ENCODE measurements at regions not wholly inside any gene's neighbourhood (a gene's known extent, or its start where the extent isn't known, plus 50 kb on each side); places are given as distances from the start of the nearest gene placed in this dataset.
"Not testable (repeated sequence)": the region's sequence is repeated elsewhere in the genome, so short reads cannot be mapped to it uniquely, and the experiment has no call there.

DNA sequence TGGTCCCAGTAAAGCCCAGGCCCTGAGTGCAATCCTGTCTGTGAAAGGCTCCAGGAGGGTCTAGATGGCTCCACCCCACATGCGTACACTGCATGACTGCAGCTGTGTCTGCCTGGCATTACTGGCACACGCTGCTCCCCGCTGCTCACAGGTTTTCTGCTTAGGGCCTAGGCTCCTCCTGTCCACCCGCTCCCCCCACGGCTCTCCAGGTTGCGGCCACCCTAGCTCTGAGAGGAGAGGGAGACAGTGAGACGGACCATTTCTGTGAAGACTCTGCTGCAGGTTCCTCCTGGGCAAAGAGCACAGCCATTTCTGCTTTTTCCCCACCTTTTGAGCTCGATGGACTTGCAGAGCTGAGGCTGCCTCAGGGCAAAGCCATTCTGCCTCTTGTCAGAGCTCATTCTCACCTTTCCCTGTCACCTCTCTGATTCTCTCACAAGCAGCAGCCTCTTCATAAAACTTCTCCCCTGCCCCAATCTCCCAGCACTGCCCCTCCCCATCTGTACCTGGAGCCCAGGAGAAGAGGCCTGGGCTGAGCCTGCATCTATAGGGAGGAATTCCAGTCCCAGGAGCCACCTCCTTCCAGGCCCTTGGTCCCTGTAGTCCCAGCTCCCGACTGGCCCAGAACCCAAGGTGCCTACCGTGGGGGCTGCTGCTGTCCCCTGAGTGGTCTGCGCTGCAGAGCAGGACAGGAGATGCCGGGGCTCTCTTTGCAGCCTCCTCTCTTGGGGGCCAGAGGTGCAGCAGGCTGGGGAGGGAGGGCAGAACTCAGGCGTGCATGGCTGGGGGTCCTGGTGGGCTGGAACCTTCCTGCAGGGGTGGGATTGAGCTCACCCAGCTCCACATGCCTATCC lies 433.7 kb upstream of the B3GAT1 start:
- DNase-seq (ENCODE audit: low read depth in 2 of 2), result no peak

DNA sequence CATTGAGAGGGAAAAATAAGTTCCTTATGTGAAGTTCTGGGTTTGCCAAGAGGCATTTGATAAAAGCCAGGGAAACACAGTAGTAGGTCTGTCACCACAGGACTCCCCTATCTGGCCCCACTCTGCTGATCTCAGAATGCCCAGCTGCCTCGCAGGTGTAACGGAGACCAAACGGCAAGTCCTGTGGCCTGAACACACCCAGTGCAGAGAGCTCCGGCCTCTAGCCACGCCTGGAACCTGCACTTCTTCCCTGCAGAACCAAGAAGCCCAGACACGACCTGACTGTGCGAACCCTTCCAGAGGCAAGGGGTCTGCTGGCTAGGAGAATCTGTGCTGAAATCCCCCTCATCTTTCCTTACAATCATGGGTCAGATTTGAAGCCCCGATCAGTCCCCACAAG lies 432.8 kb upstream of the B3GAT1 start:
- DNase-seq (ENCODE audit: low read depth in 2 of 2), result no peak

DNA sequence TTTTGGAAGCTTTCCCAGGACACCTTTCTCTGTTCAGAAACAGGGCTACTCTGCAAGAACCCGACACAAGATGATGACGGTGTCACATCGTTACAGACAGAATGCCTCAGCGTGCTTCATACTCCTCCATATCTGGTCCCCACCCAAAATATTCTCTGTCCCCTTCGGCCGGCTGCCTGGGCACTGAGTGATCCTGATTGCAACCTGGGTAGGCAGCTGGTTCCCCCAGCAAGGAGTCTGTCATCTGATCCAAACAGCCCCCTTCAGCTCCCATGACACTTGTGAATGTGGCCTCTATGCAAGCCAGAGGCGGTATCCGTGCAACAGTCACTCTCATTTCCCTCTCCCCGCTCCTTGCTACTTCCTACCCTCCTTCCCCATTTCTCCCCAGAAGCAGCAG lies 431.7 kb upstream of the B3GAT1 start:
- no peak for DNase-seq (ENCODE audit: low read depth in 2 of 2)

DNA sequence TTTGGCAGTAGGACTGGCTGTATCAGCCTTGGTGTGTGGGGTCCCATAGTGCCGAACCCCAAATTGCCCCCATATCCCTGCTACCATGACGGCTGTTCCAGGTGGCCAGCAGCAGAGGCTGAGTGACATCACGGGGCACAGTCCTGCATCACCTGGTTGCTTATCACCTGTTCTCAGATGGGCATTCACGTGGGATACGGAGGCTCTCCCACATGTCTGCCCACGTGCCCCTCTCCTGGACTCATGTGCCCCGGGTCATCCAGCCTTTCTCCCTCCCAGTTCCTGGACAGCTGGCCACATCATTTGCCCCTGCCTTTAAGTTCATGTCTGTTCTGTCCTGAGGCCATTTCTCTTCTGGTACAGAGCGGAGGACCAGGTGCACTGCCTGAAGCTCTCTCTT lies 431.0 kb upstream of the B3GAT1 start:
- DNase-seq (ENCODE audit: low read depth in 2 of 2), result no peak

DNA sequence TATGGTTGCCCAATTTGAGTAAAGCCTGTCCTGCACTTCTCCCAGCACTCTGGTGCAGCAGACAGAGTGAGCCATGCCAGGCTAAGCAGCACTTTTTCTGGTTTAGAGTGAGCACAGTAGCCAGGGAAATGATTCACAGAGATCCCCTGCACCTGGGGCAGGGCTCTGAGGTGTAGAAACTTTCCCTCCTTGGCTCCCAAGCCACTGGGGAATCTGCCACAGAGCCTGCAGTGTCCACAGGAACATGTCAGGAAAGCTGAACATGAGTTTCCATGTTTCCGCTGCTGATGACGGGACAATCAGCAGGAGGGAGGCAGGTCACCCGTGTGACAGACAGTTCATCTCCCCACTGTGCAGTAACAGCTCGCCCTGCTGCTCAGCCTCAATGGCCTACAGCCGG lies 429.9 kb upstream of the B3GAT1 start:
- DNase-seq (ENCODE audit: low read depth in 2 of 2), result no peak

DNA sequence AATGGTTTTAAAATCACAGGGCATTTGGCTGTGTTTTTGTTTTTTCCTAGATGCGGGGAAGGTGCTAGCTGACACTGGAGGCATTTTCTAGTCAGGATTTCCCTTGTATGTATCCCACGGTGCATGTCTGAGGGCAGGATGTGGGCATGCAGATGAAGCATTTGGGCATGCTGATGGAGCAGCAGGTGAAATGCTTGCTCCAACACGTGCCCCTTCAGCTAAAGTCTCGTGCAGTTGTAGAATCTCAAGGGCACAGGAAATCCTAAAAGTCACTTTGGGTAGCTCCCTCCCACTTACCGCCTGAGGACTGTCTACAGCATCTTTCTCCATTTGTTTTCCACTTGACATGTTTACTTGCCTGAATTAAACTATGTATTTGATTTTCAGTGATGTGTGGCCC lies 429.4 kb upstream of the B3GAT1 start:
- DNase-seq (ENCODE audit: low read depth in 2 of 2), result no peak

DNA sequence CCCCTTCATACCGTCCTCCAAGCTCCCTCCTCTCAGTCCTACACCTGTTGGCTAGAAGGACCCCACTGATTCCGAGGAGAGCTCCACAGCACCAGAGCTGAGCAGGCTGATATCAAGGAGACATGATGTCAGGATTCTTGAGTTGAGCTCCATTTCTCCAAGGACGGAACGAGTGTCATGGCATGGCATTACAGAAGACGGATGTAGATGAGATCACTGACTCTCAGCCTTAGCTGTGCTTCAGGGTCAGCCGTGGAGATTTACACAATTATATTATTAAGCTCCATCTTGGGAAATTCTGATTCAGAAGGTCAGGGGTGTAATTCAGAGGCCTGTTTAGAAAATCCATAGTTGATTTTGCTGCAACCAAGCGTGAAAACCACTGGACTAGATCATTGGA lies 428.9 kb upstream of the B3GAT1 start:
- DNase-seq (ENCODE audit: low read depth in 2 of 2), result no peak

DNA sequence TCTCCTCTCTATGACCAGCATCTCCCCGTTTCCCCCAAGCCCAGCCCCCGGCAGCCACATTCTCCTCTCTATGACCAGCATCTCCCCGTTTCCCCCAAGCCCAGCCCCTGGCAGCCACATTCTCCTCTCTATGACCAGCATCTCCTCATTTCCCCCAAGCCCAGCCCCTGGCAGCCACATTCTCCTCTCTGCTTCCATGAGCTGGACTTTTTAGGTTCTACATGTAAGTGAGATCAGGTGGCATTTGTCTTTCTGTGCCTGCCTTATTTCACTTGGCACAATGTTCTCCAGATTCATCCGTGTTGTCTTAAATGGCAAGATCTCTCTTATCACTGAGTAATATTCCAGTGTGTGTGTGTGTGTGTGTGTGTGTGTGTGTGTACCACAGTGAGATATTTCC lies 428.1 kb upstream of the B3GAT1 start:
- not testable (repeated sequence) for DNase-seq (ENCODE audit: low read depth in 2 of 2)

DNA sequence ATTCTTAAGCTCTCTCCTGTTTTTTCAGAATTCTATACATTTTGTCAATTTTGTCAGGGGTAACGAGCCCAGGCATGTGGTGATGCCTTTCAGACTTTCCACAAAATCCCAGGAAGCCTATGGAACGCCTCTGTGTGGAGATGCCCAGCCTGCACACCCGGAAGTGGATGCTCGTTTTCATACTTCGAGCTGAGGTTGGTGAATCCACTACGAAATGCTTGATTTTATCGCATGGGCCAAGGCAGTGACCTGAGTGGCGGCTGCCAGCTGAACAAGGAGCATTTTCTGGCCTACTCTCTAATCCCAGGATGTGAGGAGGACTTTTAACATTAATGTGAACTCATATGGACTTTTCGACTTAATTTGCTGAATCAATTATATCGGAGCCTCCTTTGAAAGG lies 426.7 kb upstream of the B3GAT1 start:
- no peak for DNase-seq (ENCODE audit: low read depth in 2 of 2)

DNA sequence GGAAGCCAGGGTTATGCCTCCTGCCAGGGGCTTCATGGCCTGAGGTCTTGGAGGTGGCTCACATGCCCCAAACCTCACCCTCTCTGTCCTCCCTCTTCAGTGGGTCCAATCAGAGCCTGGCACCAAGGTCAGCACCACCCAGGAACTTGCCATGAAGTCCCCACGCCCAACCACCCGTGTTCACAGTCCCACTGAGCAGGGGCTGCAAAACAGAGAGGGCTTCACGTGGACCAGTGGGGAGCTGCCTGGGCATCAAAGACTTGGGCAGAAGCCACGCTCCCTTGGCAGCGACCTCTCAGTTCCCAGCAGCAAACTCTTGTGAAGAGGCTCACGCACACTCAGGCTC lies 425.8 kb upstream of the B3GAT1 start:
- DNase-seq (ENCODE audit: low read depth in 2 of 2), result no peak

DNA sequence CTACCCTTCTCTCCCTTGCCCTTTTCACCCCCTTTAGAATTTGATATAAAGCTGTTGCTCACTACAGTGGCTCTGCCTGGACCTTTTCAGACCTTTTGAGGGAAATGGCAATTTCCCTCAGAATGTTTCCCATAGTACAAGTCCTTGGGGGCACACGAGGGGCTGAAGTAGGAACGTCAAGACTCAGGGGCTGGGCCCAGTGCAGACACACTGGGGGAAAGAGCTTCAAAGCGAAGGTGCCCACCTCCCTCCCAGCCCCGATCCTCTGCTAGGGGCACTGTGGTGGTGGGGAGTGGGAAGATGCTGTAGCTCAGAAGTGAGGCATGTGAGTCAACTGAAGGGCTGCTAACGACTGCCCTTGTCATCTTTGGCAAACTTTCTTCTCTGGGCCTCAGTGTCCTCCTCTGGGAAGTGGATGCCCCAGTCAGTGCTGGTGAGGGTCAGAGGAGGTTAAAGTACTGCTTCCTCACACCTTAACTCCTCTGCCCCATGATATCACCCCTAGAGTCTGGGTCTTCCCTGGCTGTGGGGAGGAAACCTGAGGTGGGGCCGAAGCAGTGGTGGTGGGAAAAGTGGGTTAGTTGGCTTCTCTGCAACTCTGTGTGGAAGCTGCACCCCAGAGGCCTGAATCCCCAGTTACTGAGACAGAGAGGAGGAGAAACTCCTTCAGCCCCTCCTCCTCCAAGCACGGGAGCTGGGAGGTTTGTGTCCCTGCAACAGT lies 425.3 kb upstream of the B3GAT1 start:
- no peak for DNase-seq (ENCODE audit: low read depth in 2 of 2)

DNA sequence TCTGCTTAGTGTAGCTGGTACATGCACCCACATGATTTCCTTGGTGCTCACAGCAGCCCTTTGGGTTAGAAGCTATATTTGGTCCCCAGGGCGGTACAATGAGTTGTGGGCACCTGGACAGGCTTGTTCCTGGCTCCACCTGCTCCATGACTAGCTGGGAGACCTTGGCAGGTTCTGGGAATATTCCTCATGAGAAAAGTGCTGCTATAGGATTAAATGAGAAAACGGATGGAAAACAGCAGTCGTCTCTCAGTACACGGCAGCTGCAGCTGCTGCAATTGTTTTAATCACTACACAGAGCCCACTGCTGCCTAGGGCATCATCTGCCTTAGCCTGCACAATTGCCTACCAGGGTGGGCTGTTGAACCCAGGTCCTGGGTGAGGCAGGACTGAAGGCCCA lies 424.5 kb upstream of the B3GAT1 start:
- no peak for DNase-seq (ENCODE audit: low read depth in 2 of 2)

DNA sequence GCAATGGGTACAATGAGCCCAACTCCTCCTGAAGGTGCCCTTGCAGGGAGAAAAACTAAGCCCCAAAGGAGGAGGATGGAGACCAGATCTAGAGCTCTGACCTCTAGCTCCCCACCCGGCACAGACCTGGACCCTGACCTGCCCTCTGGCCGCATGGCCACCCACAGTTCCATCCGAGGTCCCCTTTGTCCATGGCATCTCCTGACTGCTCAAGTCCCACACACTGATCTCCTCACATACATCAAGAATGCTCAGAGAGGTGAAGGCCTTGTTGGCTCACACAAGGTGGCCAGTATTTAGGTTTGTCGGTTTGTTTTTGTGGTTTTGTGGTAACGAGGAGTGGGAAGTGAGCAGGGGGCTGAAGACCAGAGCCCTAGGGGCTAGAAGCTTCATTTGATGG lies 423.5 kb upstream of the B3GAT1 start:
- no peak for DNase-seq (ENCODE audit: low read depth in 2 of 2)

DNA sequence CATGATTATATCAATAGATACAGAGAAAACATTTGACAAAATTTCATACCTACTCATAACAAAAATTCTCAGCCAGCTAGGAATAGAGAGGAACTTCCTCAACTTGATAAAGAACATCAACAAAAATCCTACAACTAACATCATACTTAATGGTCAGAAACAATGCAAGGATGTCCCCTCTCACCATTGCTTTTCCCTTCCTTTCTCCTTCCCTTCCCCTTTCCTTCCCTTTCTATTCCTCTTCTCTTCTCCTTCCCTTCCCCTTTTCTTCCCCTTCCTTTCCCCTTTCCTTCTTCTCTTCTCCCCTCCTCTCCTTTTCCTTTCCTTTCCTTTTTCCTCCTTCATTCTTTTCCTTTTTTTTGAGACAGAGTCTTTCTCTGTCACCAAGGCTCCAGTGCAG lies 418.3 kb upstream of the B3GAT1 start:
- no peak for DNase-seq (ENCODE audit: low read depth in 2 of 2)

DNA sequence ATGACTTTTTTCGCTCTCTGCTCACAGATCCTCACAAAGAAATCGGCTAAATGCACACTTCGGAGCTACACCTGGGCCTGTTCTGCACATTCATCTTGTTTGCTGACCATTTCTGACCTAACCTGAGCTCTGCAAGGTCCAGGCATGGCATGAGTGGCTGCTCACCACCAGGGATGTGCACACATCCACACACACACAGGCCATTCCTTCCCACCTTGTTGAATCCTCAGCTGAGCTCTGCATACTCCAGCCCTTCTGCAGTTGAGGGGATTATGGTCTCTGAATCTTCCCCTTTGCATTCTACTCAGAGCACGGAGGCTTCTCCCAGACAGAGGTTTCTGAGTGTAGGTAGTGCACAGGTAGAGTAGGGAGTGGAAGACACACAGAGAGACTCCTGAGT lies 411.9 kb upstream of the B3GAT1 start:
- no peak for DNase-seq (ENCODE audit: low read depth in 2 of 2)

DNA sequence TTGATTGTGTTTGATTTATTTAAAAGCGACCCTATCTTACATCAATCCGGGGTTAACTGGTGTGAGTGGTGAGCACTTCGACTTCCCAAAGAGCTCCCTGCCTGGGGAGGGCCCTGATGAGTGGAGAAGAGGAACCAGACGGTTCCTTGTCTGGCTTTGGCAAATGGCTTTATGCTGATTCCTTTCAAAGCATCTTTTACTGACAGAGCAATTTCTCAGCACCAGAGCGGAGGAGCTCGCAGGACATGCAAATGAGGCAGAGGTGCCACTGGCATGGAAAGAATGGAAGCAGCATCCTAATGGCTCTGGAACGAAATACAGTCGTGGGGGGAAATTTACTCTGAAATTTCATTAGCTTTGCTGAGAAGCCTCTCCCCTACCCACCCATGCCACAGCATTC lies 410.9 kb upstream of the B3GAT1 start:
- DNase-seq (ENCODE audit: low read depth in 2 of 2), result no peak

DNA sequence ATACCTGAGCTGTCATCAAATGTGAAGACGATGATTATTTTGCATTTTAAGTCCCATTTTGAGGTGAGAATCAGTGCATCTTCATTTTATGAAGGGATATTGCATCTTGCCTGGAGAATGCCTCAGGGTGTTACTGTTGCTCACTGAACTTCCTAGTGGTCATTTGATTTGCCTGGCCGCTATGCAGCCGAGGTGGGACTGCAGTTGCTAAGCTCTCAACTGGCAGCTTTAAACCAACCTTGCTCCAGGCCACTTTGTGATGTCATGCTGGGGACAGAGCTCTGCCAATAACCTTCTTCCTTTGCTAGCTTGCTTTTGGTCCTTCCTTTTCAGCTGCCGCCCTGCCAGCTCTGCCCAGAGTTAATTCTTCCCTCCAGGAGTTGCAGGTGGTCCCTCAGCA lies 409.4 kb upstream of the B3GAT1 start:
- no peak for DNase-seq (ENCODE audit: low read depth in 2 of 2)

DNA sequence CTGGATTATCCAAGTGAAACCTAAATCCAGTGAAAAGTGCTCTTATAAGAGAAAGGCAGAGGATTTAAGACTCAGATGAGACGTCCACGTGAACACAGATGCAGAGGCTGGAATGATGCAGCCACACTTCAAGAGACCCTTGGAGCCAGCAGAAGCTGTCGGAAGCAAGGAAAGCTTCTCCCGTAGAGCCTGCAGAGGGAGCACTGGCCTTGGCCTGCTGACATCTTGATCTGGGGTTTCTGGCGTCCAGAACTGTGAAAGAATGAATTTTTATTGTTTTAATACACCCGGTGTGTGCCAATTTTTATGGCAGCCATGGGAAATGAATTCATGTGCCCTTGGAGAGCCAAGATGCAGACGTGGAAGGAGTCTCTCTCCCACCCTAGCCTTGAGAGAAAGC lies 407.0 kb upstream of the B3GAT1 start:
- DNase-seq (ENCODE audit: low read depth in 2 of 2), result no peak

DNA sequence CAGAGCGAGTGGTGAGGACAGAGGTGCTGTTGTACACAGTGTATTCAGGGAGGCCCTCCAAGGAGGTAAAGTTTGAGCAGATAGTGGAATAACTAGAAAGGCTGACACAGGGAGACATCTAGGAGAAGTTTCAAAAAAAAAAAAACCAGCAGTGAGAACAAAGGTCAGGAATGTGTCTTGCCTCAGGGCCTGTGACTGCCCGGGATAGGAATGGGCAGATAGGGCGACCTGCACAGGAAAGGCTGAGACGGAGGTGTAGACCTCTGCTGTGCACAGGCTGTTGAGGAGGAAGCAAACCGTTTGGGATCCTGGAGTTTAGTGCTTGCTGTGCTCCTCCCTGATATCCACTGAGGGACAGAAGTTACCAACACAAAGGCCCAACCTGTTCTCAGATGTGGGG lies 406.5 kb upstream of the B3GAT1 start:
- no peak for DNase-seq (ENCODE audit: low read depth in 2 of 2)

DNA sequence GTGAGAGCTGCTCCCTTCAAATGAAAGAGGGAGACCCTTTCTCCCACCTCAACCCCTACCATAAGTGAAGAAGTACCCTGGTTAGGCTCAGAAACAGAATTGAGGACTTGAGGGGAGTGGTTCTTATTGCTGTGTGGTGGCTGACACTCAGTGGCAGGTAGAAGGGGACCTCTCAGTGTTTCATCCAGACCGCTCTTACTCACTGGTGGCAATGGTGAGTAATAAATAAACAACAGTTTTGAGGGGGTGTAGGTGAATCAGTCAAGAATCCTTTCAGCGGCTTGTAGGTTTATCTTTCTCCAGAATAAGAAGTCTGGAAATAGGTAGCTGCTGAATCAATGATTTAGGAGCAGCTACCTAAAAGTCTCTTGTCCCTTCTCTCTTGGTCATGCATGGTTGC lies 403.4 kb upstream of the B3GAT1 start:
- no peak for DNase-seq (ENCODE audit: low read depth in 2 of 2)

DNA sequence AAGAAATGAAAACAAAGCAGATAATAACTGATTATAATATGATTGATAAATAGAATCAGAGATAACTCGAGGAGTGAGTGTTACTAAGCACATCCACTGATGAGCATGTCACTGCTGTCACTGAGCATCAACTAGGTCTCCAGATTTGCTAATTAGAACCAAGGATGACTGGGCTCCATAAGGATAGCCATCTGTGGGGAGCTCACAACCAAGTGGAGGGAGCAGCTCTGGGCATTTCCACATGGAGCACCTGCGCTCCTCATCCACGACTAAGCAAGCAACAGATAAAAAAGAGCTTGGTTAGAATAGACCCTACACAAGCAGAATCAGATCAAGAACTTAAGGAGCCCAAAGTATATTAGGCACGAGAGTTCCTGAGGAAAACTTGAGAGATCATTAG lies 396.0 kb upstream of the B3GAT1 start:
- no peak for DNase-seq (ENCODE audit: low read depth in 2 of 2)

DNA sequence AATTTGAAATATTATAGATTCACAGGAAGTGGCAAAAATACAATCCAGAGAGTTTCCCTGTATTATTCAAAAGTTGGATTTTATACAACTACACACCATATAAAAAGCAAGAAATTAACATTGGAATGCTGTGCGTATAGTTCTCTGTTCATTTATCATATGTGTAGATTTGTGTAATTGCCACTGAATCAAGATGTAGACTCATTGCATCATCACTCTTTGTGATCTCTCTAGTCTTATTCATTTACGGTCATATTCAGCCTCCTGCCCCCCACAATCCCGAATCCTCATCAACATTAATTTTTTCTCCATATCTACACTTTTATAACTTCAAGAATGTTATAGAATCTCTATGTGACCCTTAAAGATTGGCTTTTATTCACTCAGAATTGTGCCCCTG lies 390.6 kb upstream of the B3GAT1 start:
- no peak for DNase-seq (ENCODE audit: low read depth in 2 of 2)

DNA sequence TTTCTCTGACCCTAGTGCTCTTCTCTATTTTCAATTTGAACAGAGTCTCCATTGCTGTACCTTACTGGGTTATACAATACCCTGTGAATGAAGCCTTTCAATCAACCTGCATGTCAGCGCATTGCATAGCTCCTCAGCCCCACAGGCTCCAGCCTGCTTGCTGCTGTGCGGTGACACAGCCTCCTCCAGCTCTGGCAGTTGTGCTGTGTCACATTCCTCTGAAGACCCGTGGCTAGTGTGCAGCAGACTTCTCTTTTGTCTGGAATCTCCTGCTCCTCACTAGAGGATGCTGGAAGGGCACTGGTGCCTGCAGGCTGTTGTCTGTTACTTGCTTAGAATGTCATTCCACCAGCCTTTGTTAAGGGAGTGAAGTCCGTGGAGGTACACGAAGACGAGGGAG lies 390.1 kb upstream of the B3GAT1 start:
- no peak for DNase-seq (ENCODE audit: low read depth in 2 of 2)

DNA sequence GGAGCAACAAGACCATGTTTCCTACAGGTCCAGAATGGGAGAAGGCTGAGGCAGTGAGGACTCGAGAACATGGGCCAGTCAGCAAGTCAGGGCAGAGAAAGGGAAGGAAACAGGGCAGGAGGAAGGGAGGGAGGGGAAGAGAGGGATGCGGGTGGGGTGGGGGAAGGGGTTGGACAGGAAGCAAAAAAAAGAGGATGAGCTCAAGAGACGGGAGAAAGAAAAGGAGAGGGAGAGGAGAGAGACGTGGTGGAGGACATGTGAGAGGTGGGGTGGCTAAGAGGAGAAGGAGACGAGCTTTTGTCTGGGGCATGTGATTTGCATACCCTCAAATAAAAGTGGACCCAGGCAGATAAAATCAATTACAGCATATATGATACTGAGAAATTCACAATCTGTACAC lies 389.5 kb upstream of the B3GAT1 start:
- DNase-seq (ENCODE audit: low read depth in 2 of 2), result no peak
